CD14-positive monocyte (primary cell): ENCODE measurements at regions not wholly inside any gene's neighbourhood (a gene's known extent, or its start where the extent isn't known, plus 50 kb on each side); places are given as distances from the start of the nearest gene placed in this dataset.

ENCODE experiments used
- DNase-seq, 3 donors: peaks; one replicate each; pipeline ENCODE4 v3.0.0-alpha.2; 2011 to 2022
- H2AFZ ChIP-seq: 2 replicates; pipeline ENCODE4 v1.6.0; 2012; ENCODE audit warnings: mild to moderate bottlenecking, low read depth, low read length, inconsistent platforms; ENCODE audit not compliant: insufficient read depth, poor library complexity, severe bottlenecking
- H3K27ac ChIP-seq, 2 donors: 1 replicate in 1 of 2; 2 replicates in 1 of 2; pipeline ENCODE4 v1.5.1; 2012 to 2013; ENCODE audit warnings: low read length in 2 of 2, control low read depth in 1 of 2, inconsistent platforms in 1 of 2, low read depth in 1 of 2, mild to moderate bottlenecking in 1 of 2
- H3K27me3 ChIP-seq, 2 donors: one replicate each; pipeline versions ENCODE4 v1.6.0 to v1.6.1; 2011 to 2013; ENCODE audit warnings: low read length in 2 of 2; ENCODE audit not compliant: control insufficient read depth in 2 of 2, insufficient read depth in 2 of 2
- H3K36me3 ChIP-seq, 2 donors: replicated peaks in 1 of 2; 1 replicate in 1 of 2; 2 replicates in 1 of 2; pipeline versions ENCODE4 v1.5.1 to v1.6.1; 2012 to 2013; ENCODE audit warnings: low read length in 2 of 2, control low read depth in 1 of 2, inconsistent platforms in 1 of 2, mild to moderate bottlenecking in 1 of 2; ENCODE audit not compliant: insufficient read depth in 2 of 2, control insufficient read depth in 1 of 2
- H3K4me1 ChIP-seq, 2 donors: 1 replicate in 1 of 2; 2 replicates in 1 of 2; pipeline versions ENCODE4 v1.5.1 to v1.6.1; 2012 to 2013; ENCODE audit warnings: low read length in 2 of 2, control low read depth in 1 of 2, inconsistent platforms in 1 of 2, mild to moderate bottlenecking in 1 of 2, moderate library complexity in 1 of 2; ENCODE audit not compliant: insufficient read depth in 2 of 2, control insufficient read depth in 1 of 2
- H3K4me2 ChIP-seq: replicated peaks from 2 replicates; pipeline ENCODE3; 2012; ENCODE audit warnings: low read length, moderate library complexity, mild to moderate bottlenecking; ENCODE audit not compliant: poor library complexity, severe bottlenecking; ENCODE audit errors: extremely low read depth
- H3K4me3 ChIP-seq, 3 experiments: fragments of 200-600 bp in 1 of 3; sonication (generic) in 1 of 3; replicated peaks in 1 of 3; 1 replicate in 2 of 3; 2 replicates in 1 of 3; pipeline ENCODE4 v1.5.1; 2011 to 2013; ENCODE audit warnings: low read length in 3 of 3, mild to moderate bottlenecking in 3 of 3, control low read depth in 2 of 3, low read depth in 2 of 3, inconsistent platforms in 1 of 3, moderate library complexity in 1 of 3
- H3K79me2 ChIP-seq: 2 replicates; pipeline ENCODE4 v1.6.0; 2012; ENCODE audit warnings: mild to moderate bottlenecking, control low read depth, inconsistent platforms, low read length, moderate library complexity; ENCODE audit not compliant: insufficient read depth
- H3K9ac ChIP-seq: 2 replicates; pipeline ENCODE4 v1.6.0; 2017; ENCODE audit warnings: low read length, mild to moderate bottlenecking; ENCODE audit not compliant: insufficient read depth, poor library complexity, severe bottlenecking
- H3K9me3 ChIP-seq, 2 donors: replicated peaks in 1 of 2; 1 replicate in 1 of 2; 2 replicates in 1 of 2; pipeline versions ENCODE4 v1.5.1 to v1.6.1; 2012 to 2013; ENCODE audit warnings: low read length in 2 of 2, control low read depth in 1 of 2; ENCODE audit not compliant: control insufficient read depth in 1 of 2, insufficient read depth in 1 of 2
- H4K20me1 ChIP-seq: 2 replicates; pipeline ENCODE4 v1.6.0; 2012; ENCODE audit warnings: mild to moderate bottlenecking, low read length, control low read depth, moderate library complexity; ENCODE audit not compliant: insufficient read depth
- H3K27ac Mint-ChIP-seq, 7 donors: one replicate each; pipeline ENCODE4 v1.8.0; 2020; ENCODE audit warnings: mild to moderate bottlenecking in 7 of 7, mixed read lengths in 7 of 7, moderate library complexity in 6 of 7, inconsistent platforms in 2 of 7
- H3K27me3 Mint-ChIP-seq, 3 donors: one replicate each; pipeline ENCODE4 v1.8.0; 2021 to 2022; ENCODE audit warnings: low read depth in 3 of 3, mild to moderate bottlenecking in 3 of 3, mixed read lengths in 3 of 3, moderate library complexity in 3 of 3, inconsistent platforms in 1 of 3
- H3K36me3 Mint-ChIP-seq, 2 donors: one replicate each; pipeline ENCODE4 v1.8.0; 2020; ENCODE audit warnings: mixed read lengths in 2 of 2, inconsistent platforms in 1 of 2, mild to moderate bottlenecking in 1 of 2
- H3K4me1 Mint-ChIP-seq: one replicate; pipeline ENCODE4 v1.8.0; 2020; ENCODE audit warnings: mild to moderate bottlenecking, mixed read lengths
- H3K4me3 Mint-ChIP-seq, 2 donors: one replicate each; pipeline ENCODE4 v1.8.0; 2020; ENCODE audit warnings: mild to moderate bottlenecking in 2 of 2, mixed read lengths in 2 of 2, moderate library complexity in 1 of 2
- H3K9me3 Mint-ChIP-seq, 7 donors: one replicate each; pipeline ENCODE4 v1.8.0; 2020 to 2022; ENCODE audit warnings: mixed read lengths in 7 of 7, mild to moderate bottlenecking in 6 of 7, moderate library complexity in 6 of 7, inconsistent platforms in 2 of 7
- WGBS: methylation state at CpG from one replicate; pipeline ENCODE4 v1.1.5; 2013; ENCODE audit warnings: missing lambda C conversion rate; ENCODE audit not compliant: insufficient coverage; 5-methylcytosine and 5-hydroxymethylcytosine counted together
- intact Hi-C, 2 donors: fragments of 100-400 bp; cut with micrococcal nuclease; formaldehyde crosslinking; loops; one replicate each; pipeline versions ENCODE4 v1.15.0 to v1.15.1; 2023
- TF ChIP-seq, protein P1 (sequence below): fragments of 200-600 bp; IDR thresholded peaks from one replicate; pipeline ENCODE4 v1.8.0; 2022; ENCODE audit warnings: antibody characterized with exemption, mild to moderate bottlenecking

DNA sequence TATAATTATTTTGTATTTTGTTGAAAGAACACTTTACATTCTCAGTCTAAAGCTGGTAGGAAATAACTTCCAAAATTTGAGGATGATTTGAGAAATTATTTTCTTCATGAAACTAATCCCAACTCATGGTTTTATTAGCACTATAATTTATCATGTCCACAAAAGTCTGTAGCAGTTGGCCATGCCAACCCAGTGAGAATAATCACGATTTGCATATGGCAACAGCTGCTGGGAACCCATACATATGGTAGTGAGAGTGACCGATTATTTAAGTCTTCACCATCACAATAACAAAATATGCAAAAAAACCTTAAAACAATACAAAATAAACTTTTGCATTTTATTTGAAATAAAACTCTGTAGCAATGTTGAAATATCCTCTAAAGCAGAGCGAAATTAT, 445.9 kb upstream of the ANO3 start:
- Histone ChIP-seq H3K9me3 (no peaks in the 10 kb centered on the region), H3K4me1 (no peaks in the 10 kb centered on the region), H3K4me3 (no peak overlapping the region), H3K79me2 (no peaks in the 10 kb centered on the region), H3K36me3 (no peaks in the 10 kb centered on the region), H3K27ac (no peak overlapping the region), H4K20me1 (no peaks in the 10 kb centered on the region), H2AFZ (no peak overlapping the region), H3K9ac (no peak overlapping the region), H3K4me2 (no peak overlapping the region), H3K27me3 (no peaks in the 10 kb centered on the region)
- Mint-ChIP-seq H3K9me3 (no peaks in the 10 kb centered on the region), H3K27ac (no peak overlapping the region), H3K4me3 (no peak overlapping the region), H3K27me3 (peaks cover 0 to 3% (median 0%) of the 10 kb centered on the region in 3 donors), H3K4me1 (no peaks in the 10 kb centered on the region), H3K36me3 (no peaks in the 10 kb centered on the region)
- no CpG with 5 or more reads among the region's 3 CpGs for WGBS
- no peak for DNase-seq
- TF ChIP-seq, protein P1, sequence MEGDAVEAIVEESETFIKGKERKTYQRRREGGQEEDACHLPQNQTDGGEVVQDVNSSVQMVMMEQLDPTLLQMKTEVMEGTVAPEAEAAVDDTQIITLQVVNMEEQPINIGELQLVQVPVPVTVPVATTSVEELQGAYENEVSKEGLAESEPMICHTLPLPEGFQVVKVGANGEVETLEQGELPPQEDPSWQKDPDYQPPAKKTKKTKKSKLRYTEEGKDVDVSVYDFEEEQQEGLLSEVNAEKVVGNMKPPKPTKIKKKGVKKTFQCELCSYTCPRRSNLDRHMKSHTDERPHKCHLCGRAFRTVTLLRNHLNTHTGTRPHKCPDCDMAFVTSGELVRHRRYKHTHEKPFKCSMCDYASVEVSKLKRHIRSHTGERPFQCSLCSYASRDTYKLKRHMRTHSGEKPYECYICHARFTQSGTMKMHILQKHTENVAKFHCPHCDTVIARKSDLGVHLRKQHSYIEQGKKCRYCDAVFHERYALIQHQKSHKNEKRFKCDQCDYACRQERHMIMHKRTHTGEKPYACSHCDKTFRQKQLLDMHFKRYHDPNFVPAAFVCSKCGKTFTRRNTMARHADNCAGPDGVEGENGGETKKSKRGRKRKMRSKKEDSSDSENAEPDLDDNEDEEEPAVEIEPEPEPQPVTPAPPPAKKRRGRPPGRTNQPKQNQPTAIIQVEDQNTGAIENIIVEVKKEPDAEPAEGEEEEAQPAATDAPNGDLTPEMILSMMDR: no peak
- intact Hi-C loops: no loop called here

GRCh38 chr11:25890626-25891260, 441.2 kb upstream of the ANO3 start:
- Histone ChIP-seq H3K4me1 (no peaks in the 10 kb centered on the region), H3K4me3 (no peak overlapping the region), H3K9ac (no peak overlapping the region), H3K9me3 (no peaks in the 10 kb centered on the region), H3K4me2 (no peak overlapping the region), H2AFZ (no peak overlapping the region), H3K27ac (no peak overlapping the region), H3K79me2 (no peaks in the 10 kb centered on the region), H3K27me3 (no peaks in the 10 kb centered on the region), H4K20me1 (no peaks in the 10 kb centered on the region), H3K36me3 (no peaks in the 10 kb centered on the region)
- TF ChIP-seq, protein P1: no peak
- intact Hi-C loops: no loop called here
- H3K4me1 Mint-ChIP-seq: no peaks in the 10 kb centered on the region
- peaks cover 0 to 3% (median 0%) of the 10 kb centered on the region in 3 donors for H3K27me3 Mint-ChIP-seq
- no peak overlapping the region for H3K4me3 Mint-ChIP-seq
- H3K9me3 Mint-ChIP-seq: no peaks in the 10 kb centered on the region
- no peak overlapping the region for H3K27ac Mint-ChIP-seq
- DNase-seq: no peak
- H3K36me3 Mint-ChIP-seq: no peaks in the 10 kb centered on the region
- no CpG with 5 or more reads among the region's 3 CpGs for WGBS
